GM18519 (cell line): ENCODE measurements at regions not wholly inside any gene's neighbourhood (a gene's known extent, or its start where the extent isn't known, plus 50 kb on each side); places are given as distances from the start of the nearest gene placed in this dataset.

Source experiments
- ATAC-seq: cut with Tn5 transposase; IDR thresholded peaks from one replicate; pipeline ENCODE4 v1.9.1; 2021; ENCODE audit warnings: mild to moderate bottlenecking, moderate library complexity; ENCODE audit not compliant: unreplicated experiment, low FRiP score

DNA sequence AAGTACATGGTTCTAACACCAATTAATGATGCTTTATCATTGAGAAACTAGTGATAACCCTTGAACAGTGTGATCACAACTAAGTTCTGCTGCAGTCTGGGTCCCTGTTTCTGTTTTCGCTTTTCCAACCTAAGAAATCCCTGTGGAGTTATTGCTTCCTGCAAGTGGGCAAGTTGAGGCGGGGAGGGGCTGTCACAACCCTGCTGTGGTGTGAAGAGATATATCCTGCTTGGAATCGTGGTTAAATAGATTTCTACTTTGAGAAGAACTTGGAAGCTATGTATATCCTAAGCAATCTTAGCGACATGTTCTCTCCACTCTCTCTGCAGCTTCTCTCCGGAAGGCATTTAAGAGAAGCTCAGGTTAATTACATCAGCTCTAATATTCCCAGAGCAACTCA lies 1223.6 kb downstream of the EPHA7 start:
- no peak for ATAC-seq

DNA sequence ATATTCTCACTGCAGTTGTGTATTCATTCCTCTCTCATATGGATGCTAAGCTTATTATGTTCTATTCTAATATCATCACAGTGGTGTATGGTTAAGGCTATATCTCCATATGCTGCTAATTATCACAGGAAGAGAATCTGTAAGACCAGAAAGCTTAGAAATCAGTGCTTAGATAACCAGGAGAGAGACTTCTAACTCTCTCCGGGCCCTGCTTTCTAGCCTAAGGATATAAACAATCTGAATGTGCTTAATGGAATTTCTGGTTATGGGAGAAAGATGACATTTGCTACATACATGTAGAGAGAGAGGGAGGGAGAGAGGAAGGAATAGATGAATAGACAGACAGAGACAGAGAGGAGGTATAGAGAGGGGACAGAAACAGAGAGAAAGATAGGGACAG lies 1231.3 kb downstream of the EPHA7 start:
- no peak for ATAC-seq

DNA sequence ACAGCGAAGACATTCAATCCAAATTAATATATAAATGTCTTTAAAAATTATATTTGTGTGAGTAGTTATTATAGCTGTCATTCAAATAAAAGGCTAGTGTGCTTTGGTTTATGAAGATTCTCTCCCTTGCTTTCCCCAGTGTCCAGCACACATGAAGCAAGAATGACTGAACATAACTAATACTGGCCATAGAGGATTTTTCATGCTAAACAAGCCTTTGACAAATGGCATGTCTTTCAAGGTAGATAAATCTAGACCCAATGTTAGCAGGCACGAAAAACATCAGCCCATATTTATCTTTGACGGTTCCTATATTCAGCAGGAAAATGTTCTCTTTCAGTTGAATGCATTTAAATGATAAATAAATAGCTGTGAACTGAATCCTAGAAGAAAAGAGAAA lies 1234.4 kb downstream of the EPHA7 start:
- ATAC-seq = no peak

DNA sequence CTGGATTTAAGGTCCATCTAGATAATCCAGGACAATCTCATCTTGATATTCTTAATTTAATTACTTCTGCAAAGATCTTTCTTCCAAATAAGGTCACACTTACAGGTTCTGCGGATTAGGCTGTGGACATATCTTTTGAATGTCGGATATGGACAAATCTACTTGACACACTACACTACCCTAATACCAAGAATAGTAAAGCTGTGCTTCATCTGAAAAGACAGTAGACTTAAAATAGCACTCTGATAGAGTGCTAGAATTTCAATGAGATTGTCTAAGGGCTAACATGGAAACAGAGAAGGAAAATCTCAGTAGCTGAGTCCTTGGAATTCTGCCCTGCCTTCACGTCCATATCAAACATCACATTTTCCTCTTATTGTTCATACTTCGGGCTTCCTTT lies 1238.0 kb downstream of the EPHA7 start:
- no peak for ATAC-seq

DNA sequence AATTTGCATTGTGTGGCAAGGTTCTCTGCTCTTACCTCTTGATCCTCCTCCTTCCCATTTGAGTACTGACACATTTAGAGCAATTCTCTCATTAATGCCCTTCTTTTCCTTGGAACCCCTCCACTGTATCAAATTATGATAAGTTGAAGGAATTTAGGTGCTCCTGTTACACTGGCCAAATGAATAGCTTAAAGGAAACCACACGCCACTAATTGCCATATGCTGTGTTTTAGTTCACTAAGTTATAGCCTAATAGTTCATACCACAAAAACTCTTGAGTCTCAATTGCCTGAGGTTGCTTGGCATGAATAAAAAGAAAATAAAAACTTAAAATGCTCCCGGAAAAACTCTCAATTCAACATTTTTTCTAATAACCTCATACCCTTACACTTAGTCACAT lies 1239.3 kb downstream of the EPHA7 start:
- no peak for ATAC-seq

DNA sequence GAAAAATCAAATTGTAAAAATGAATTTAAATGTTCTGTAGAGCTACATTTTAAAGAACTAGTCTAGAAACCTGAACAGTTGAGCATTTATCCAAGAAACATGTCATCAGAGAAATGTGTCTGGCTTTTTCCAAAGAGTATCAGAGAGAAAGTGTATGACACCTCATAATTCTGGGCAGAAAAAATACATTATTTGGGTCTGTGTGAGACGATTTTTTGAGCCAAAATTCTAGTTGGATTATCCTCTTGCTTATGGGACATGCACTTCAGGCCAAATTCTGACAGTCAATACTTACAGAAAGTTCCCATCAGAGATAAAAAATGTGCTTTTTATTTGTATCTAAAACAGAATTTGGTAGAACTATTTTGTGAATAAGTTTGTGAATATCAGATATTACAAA lies 1242.7 kb downstream of the EPHA7 start:
- ATAC-seq = no peak

DNA sequence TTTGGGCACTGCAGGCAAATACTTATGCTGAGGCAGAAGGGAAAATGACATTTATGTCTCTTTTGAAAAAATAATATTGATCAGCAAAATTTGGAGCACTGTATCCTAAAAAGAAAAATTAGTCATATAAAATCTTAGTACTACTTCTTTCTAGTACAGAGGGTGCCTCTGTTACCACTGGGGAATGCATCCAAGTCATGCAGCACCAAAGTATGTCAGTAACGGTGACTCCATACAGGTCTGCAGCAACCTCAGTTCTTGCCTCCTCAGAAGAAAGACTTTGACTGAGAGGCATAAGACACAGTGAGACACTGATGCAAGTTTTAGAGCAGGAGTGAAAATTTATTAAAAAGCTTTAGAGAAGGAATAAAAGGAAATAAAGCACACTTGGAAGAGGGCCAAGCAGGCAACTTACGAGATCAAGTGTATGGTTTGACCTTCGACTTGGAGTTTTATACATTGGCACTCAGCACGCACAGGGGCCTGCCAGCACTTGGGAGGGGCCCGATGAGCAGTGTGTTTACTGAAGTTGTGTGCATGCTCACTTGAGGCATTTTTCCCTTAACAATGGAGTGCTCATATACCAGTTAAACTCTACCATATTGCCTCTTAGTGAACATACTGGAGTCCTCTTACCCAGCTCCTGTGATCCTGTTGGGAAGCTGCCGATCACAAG lies 1244.8 kb downstream of the EPHA7 start:
- no peak for ATAC-seq

DNA sequence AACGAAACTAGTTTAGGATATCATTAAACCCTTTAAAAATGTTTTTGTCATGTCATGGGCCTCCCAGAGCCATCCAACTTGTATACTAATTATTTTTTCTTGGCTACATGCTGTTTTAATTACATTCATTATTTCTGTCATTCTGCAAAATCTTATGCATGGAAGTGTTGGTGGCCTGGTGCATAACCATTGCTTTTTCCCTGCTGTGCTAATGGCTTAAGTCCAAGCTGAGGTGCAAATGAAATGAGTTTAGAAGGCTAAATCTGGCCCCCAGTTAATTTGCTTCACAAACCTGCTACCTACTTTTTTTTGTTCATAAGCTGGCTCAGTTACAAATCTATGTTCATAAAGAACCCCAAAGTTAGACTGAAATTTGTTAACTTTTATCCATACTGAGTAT lies 1249.9 kb downstream of the EPHA7 start:
- ATAC-seq = no peak

DNA sequence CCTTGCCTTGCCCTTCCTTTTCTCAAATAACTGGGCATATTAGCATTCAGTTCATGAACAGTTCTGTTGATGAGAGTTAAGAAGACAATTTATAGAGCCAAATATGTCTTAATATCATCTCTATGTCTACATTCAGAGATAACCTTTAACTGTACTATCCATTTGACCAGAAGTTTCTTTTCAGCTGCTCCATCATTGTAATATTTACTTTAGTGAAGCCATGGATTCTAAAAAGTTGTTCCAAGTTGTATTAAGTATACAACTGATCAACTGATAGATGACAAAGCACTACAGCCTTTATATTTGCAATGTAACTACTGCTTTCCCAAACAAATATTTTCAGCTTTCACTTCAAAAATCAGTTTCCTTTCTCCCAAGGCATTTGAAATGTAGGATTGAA lies 1252.7 kb downstream of the EPHA7 start:
- no peak for ATAC-seq

DNA sequence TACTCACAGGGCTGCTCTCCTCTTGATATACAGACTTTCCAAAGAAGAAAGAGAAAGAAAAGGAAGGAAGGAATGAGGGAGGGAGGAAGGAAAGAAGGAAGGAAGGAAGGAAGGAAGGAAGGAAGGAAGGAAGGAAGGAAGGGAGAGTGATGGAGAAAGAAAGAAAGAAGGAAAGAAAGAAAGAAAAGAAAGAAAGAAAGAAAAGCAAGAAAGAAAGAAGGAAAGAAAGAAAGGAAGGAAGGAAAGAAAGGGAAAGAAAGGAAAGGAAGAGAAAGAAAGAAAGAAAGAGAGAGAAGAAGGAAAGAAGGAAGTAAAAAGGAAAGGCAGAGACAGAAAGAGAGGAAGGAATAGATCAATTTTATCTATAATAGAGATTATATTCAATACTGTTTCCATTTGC lies 1257.4 kb downstream of the EPHA7 start:
- no peak for ATAC-seq

DNA sequence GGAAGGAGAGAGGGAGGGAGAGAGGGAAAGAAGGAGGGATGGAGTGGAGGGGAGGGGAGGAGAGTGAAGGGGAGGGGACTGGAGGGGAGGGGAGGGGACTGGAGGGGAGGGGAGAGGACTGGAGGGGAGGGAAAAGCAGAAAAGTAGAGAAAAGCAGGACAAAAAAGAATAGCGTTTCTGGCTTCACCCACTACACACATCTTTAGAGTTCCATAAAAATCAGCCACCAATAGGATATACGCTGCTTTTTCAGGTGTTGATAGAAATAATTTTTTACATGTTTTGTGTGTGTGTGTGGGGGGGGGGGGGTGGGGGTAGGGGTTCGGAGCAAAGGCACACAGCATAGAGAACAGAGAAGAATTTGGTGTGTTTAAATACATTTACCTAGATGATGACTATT lies 1259.1 kb downstream of the EPHA7 start:
- no peak for ATAC-seq

DNA sequence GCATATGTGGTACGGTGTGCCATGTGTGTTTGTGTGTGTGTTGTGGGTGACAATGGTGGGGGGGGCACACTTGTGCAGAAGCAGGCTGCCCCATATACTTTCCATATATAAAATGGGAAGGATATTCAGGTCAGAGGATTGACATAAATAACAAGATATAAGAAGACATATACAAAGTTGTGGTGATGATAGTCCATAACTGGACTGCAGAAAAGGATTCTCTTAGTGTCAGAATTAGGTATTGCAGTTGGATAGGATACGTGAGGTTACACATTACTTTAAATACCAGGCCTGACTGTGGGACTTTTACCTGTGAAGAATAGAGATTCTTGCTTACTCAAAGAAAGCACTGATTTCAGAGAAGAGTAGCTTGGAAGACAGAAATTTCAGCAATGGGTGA lies 1260.3 kb downstream of the EPHA7 start:
- ATAC-seq = no peak

DNA sequence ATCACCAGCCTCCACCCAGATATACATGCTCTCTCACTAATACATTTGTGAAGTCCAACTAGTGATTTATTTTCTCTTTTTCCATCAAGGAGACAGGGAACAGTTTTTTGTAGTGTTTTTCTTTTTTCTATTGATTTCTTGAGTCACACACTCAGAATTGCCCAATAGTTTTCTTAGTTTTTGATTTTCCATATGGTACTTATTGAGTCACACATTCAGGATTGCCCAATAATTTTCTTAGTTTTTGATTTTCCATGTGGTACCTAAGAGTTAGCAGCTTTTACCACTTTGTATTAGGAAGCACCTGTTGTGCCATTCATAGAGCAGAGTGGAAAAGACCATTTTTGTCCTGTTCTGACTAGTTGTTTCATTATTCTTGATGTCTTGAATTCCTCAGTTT lies 1268.8 kb downstream of the EPHA7 start:
- ATAC-seq = no peak

DNA sequence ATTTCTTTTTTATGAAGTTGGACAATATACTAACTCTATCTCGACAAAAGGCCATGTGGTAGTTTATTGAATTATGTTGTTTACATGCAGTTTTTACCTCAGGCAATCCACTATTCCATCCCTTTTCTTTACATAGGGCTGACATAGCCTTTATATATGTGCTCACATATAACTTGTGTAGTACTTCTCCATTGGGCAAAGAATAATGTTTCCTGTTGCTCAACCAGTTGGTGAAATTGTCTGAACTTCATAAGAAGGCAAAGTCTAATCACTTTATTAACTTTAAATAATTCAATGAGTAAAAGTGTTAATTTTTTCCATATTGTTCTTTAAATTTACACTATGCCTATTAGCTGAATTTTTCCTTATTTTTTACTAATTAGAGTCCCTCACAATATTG lies 1272.1 kb downstream of the EPHA7 start:
- ATAC-seq = no peak

DNA sequence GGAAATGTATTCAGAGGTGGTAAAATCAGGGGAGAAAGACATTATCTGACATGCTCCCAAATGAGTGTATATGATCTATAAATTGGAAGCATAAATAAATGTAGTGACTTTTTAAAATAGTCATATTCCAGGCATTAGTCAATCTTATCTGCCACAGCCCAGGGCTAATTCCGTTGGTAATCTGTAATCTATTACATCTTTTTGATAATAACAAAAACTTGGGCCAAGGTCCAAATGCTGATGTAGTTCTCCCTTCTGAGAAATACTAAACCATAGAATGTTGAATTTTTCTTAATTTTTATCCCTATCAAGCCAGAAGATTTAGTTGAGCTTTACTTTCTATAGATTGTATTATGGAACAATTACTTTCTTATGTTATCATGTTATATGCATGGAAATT lies 1279.8 kb downstream of the EPHA7 start:
- ATAC-seq = no peak

DNA sequence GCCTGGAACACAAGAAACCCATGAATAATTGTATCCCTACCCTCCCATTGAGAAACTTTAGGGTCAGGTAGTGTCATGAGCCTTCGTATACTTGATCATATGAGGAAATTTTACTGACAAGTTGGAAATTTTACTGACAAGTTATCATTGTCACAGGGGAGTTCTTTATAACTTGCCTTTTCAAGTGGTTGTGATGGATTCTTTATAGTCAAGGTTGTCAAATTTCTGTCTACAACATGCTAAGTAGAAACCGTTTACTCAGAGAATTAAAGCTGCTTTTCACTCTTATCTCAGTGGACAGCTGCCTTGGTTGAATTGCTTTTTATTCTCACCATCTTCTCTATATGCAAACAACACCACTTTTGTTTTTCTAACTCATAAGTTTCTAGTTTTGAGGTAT lies 1286.4 kb downstream of the EPHA7 start:
- ATAC-seq = no peak

DNA sequence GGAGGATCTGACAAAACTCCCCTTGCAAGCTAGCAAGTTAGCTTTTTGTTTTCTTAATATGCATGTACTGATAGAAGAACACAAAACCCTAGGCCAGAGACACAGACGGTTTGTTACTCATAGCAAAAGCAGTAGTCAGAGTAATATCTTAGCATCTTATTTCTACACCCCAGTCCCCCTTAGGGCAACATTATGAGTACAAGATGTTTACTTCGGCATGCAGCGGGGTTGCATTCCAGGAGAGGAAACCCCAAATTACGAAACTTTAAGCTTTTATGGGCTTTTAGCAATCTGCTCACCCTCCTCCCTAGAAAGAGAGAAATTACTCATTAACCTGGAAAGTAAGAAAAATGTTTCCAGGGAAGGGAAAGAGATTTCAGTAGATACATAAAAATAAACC lies 1286.9 kb downstream of the EPHA7 start:
- no peak for ATAC-seq

DNA sequence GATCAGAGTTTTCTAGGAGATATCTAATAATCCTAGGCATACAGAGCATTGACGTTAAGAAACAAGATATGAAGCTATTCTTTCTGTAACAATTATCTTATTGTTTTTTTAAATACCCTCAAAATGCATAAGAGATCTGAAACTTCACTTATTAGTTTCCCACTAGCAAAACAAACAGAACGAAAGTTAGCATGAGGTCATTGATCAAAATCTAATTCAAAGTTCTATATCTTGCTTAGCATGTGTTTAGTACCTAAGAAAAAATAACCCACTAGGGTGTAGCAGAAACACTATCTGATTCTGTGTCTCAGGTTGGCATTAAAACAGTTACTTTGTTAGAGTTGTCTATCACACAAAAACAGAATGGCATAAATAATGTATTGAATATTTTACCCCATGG lies 1288.4 kb downstream of the EPHA7 start:
- no peak for ATAC-seq

DNA sequence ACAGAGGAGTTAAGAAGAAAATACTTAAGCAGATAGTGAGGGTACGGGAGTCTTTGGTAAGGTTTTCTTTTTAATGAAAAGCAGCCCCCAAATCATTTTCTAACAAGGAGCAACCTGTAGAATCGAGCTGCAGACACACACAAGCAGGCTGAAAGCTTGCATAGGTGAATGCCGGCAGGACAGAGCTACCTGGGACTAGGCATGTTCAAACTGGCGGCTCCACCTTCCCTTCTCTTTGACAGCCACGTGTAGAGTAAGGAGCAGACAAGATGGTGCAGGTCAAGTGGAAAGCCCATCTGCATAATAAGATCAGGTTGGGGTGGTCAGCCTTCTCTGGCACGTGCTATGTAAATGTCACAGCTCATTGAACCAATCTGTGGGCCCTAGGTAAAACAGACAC lies 1292.4 kb downstream of the EPHA7 start:
- ATAC-seq = no peak

DNA sequence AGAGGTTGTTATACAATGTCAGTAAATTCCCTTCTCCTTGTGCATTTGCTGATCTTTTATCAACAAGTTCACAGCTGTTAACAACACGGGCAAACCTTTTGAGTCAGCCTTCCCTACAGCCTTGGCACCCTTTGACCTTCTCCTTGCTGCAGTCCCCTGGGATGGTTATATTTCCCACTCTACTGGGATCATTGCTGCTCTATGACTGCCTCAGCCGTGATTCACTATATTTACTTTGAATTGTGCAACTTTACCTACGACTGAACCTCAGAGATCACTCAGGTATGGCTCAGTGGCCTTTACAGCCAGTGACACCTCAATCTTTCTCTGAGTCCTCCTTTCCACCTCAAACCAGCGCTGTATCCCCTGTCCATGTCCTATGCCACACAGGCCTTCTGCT lies 1293.3 kb downstream of the EPHA7 start:
- no peak for ATAC-seq

DNA sequence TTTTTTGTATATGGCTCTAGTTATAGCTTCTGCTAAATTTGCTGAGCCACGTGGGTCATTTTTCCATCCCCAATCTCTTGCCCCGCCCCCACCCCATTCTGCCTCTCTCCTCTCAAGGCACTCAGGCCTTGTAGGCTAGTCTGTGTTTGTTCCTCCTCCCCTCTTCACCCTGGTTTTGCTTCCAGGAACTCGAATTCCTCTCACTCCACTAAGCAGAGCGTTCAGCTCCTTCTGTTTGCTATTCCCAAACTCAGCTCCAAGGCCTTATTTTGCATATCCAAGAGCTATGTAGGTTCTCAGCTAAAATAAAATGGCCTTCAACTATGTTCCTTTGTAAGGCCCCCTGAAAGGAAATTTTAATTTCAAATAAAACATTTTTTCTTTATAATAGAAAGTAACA lies 1293.7 kb downstream of the EPHA7 start:
- no peak for ATAC-seq

DNA sequence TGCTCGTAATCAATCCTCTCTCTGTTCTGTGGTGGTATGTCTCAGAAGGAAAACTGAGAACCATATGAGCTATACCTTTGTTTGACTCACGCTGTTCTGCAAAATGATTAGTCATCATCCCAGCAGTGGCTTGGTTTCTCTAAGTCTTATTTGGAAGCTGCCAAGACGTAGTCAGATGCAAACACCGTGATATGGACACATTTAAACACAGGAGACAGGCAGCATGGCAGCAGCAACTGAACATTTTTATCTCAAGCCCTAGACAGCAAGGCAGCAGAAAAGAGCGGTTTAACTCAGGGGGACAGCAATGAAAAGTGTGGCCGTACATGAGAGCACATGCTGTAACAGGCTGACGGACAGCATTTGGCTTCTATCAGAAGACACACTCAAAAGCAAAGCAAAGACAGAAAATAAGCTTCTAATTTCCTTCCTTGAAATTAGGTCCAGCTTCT lies 1295.1 kb downstream of the EPHA7 start:
- no peak for ATAC-seq

DNA sequence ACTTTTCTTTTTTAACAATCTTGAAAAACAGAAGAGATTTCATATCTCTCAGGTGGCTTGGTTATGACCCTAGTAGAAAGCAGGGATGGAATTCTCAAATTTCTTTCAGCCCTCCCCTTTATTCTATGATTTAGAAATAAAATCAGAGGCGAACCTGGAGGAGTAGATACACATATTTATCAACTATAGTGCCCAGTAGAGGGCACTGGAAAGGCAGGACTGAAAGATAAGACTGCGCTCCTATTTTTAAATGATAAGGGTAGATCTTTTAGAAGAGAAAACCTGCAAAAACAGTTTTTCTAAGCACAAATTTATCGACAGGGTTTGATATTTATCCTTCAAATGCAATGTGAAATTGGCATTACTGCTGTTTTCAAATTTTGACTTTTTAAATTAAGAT lies 1296.6 kb downstream of the EPHA7 start:
- ATAC-seq = no peak
